ENCODE measurements at regions not wholly inside any gene's neighbourhood (a gene's known extent, or its start where the extent isn't known, plus 50 kb on each side); places are given as distances from the start of the nearest gene placed in this dataset.

- no peak for TF ChIP-seq POLR2AphosphoS5 (IDR thresholded peaks at IDR 0.05; ENCODE audit: low read depth, low read length)
- TF ChIP-seq REST (IDR thresholded peaks at IDR 0.05; ENCODE audit: insufficient read depth in 1 of 2, low read depth in 2 of 2, low read length in 2 of 2), result no peak
- no peak for TF ChIP-seq TAF1 (IDR thresholded peaks at IDR 0.05; ENCODE audit: borderline replicate concordance, insufficient read depth, low read length)
Observed at GRCh38 chr9:106479679-106480078, 383.3 kb upstream of the ZNF462 start.

Data from PFSK-1 (cell line).